Esophagus squamous epithelium (tissue), 4 donors: ENCODE measurements at regions not wholly inside any gene's neighbourhood (a gene's known extent, or its start where the extent isn't known, plus 50 kb on each side); places are given as distances from the start of the nearest gene placed in this dataset.

Source experiments
- POLR2A ChIP-seq, 4 donors: fragments of 450-650 bp; IDR thresholded peaks; one replicate each; pipeline ENCODE4 v1.6.1; 2017; ENCODE audit warnings: antibody characterized with exemption in 4 of 4, mild to moderate bottlenecking in 4 of 4, moderate library complexity in 3 of 4
- TF ChIP-seq, protein P1 (sequence below), 6 experiments: fragments of 450-650 bp in 4 of 6; fragments of 200-600 bp in 2 of 6; sonication (generic) in 2 of 6; IDR thresholded peaks; one replicate each; pipeline ENCODE4 v1.5.1; 2016 to 2019; ENCODE audit warnings: antibody characterized with exemption in 6 of 6, mild to moderate bottlenecking in 4 of 6, moderate library complexity in 4 of 6

DNA sequence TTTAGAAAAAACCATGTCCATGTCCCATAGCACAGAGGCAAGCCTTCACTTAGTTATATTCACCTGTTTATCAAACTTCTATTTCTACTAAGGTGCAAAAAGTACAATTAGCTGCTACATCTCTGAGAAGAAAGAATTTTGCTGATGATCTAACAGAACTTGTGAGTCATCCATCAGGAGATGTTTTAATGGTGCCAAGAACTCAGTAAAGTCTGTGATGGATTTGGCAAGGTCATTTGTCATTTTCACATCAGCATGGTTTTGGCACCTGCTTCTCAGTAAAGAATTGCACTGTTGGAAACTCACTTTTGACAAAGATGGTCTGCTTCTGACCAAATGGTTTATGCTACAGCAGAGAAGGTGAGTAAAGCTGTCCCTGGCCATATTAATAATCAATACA, 195.7 kb upstream of the TMEFF2 start:
- TF ChIP-seq, protein P1, sequence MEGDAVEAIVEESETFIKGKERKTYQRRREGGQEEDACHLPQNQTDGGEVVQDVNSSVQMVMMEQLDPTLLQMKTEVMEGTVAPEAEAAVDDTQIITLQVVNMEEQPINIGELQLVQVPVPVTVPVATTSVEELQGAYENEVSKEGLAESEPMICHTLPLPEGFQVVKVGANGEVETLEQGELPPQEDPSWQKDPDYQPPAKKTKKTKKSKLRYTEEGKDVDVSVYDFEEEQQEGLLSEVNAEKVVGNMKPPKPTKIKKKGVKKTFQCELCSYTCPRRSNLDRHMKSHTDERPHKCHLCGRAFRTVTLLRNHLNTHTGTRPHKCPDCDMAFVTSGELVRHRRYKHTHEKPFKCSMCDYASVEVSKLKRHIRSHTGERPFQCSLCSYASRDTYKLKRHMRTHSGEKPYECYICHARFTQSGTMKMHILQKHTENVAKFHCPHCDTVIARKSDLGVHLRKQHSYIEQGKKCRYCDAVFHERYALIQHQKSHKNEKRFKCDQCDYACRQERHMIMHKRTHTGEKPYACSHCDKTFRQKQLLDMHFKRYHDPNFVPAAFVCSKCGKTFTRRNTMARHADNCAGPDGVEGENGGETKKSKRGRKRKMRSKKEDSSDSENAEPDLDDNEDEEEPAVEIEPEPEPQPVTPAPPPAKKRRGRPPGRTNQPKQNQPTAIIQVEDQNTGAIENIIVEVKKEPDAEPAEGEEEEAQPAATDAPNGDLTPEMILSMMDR (IDR thresholded peaks at IDR 0.05), result no peak
- no peak for TF ChIP-seq POLR2A (IDR thresholded peaks at IDR 0.05)
